GM21381 (cell line): ENCODE measurements at regions not wholly inside any gene's neighbourhood (a gene's known extent, or its start where the extent isn't known, plus 50 kb on each side); places are given as distances from the start of the nearest gene placed in this dataset.

Experiments used
- ATAC-seq: cut with Tn5 transposase; IDR thresholded peaks from one replicate; pipeline ENCODE4 v1.9.1; 2021; ENCODE audit warnings: mild to moderate bottlenecking, moderate library complexity; ENCODE audit not compliant: unreplicated experiment

DNA sequence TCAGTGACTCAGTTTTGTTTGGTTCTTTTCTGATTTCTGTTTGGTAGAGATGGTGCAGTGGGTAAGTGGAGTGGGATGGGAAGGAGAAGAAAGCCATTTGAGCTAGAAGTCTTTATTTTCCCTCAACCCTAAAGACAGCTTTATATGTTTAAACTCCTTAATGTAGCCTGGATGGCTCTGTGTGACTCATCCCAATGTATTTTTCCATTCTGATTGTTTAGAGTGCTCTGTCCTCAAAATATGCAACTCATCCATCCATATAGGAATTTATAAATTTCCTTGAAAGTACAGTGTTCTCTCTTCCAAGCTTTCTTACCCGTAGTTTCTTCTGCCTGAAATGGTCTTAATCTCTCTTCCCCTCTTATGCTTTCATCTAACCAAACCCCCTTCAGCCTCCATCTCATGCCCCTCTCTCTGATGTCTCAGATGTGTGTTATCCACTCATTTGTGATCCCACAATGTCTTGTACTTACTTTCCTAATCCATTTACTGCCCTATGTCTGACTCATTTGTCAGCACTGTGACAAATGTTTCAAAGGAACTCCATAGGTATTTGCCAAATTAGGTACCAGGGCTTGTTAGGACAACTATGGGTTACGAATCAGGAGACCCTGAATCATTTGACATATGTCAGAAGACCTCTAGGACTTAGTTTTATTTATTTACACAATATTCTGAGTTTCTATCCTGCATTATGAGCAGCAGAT, 217.5 kb upstream of the SGCD start:
- ATAC-seq = no peak

DNA sequence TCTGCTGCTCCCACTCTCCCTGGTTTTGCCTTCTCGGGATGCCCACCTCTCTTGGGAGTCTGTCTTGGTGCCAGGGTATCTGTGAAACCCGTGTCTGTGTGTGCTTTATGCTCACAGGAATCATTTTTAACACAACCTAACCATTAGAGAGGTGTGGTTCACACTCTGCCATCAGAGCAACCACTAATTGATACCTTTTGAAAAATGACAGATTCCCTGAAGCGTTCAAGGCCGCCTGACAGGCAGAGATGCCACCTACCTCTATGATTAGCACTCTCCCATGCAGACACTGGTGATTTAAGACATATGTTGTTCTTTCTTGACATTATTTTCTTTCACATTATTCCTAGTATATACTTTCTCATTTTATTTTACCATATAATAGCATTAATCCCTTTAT, 207.3 kb upstream of the SGCD start:
- no peak for ATAC-seq

DNA sequence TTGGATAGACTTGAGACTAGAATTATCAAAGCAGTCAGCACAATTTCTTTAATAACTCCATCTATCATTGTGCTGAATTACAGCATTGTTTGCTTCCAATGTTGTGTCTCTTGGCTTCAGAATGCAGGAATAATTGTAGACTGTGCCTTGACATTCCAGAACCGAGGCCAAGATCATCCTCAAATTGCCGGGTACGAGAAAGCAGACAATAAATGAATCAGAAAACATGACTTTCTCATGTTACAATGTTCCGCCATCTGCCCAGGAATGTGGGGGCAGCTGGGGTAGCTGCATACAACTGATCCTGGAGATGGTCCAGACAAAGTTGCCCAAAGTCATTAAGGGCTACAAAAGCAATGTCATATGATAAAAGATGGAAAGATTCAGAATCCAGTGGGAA, 206.2 kb upstream of the SGCD start:
- no peak for ATAC-seq

DNA sequence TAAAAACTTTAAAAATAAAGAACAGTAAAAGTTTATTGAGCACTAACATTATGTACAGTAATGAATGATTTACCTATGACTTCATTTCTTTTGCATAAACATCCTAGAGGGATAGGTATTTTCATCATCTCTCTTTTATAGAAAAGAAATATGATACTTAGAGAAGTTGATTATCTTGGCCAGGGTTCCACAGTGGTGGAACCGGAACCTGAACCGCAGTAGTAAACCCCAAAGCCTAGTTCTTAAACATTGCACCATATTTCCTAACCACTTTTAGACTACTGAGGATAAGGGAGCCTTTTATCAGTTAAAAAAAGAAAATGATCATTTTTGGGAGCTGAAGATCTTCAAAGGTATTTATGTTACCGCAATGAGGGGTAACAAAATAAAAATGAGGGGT, 205.7 kb upstream of the SGCD start:
- ATAC-seq = no peak

DNA sequence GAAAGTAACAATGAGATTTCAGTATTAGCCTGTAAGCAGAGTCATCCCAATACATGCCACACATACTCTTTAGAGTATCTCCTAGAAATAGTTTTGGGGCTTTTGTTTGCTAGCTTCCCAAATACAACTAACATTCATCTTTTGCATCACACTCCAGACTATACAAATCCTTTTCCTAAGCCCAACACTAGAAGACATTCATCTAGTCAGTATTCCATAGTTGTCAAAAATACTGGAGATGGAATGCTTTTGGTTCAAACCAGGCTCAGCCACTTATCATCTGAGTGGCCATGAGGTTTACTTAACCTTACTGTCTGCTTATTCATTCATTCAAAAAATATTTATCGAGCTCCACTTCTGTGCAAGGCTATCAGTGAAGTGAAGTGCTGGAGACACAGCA, 205.1 kb upstream of the SGCD start:
- no peak for ATAC-seq

DNA sequence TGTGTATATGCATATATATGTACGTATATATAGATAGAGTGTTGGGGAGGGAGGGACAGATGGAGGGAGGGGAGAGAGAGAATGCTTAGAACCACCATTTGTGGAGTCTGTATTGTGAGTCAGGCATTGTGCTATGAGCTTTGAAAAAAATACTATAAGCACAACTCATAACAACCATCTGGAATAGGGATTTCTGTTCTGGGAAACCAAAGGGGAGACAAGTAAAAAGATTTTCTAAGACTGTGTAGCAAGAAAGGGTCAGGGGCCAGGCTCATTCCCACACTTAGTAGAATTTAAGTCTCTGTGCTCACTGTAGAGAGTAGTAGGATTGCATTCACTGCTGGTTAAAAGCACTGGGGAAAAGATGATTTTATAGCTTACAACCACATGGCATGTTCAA, 202.3 kb upstream of the SGCD start:
- ATAC-seq = no peak

DNA sequence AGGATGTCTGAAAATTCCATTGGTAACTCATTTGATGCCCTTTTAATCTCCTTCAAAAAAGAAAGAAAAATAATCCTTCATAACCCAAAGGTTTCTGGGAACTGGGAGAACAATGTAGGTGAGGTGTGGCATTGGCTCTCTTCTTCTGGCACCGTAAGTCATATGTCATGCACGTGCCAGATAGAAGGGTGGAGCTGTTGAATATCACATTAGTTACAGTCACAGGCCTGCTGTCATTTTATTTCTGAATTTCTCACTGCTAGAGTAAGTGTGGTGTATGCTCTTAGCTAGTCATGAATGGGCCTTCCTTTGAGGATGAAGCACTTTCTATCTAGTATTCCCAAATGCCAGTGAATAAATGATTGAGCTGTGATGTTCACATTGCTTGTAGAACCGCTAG, 201.8 kb upstream of the SGCD start:
- ATAC-seq = no peak

DNA sequence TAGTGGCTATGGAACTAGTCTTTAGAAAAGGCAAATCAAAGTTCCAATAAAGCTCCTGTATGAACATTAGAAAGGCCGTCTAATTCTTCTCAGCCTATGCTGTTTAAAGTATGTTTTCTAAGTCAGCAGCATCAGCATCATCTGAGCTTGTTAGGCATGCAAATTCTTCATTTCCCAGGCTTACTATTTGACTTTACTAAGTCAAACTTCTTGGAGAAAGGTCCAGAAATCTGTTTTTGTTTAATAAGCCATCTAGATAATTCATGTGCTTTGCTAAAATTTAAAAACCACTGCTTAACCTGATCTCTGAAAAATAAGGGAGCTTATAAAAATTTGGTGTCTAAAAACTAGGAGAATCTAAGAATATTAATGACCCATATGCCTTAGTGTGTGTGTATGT, 200.2 kb upstream of the SGCD start:
- ATAC-seq = no peak

DNA sequence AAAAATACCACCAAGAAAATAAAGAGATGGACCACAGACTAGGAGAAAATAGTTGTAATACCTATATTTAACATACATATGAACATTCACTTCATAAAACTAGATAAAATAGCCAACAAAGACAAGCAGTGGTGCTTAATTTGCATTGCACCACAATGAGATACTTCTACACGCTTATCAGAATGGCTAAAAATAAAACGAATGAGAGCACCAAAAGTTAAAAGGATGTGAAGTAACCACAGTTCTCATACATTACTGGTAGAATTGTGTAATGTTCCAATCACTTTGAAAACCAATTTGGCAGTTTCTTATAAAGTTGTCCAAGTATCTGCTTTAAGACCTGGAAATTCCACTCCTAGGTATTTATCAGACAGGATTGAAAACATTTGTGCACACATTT, 198.9 kb upstream of the SGCD start:
- no peak for ATAC-seq

DNA sequence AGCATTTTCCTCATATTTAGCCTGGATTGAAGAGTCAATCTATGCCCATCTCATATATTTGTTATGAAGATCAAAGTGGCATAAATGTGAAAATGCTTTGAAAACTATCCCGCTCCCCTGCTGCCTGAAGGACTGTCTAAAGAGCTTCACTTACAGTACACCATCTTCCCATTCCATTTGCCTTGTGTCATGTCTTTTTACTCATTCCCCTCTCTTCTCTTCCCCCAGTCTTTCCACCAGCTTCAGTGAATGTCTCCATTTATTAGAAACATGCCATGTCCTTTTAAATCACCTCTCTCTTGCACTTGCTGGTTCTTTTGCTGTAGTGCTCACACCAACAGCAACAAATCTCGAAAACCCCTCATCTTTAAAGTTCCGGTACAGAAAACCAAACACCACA, 192.7 kb upstream of the SGCD start:
- no peak for ATAC-seq

DNA sequence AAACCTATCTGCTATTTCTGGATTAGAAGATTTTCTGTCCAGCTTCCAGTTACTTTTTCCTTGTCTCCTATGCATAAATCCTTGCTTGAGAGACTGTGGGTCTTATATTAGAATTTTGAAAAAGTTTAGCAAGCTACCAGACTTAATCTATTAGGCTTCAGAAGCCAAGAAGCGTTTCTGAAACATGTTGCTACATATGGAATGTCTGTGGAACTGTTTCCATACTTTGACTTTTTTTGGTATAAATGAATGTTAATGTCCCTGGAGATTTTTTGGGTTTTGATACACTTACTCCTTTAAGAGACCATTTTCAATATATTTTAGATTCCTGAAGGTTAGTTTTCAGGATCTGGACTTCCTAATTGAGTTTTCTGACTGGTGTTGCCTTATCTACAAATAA, 191.4 kb upstream of the SGCD start:
- ATAC-seq = no peak

DNA sequence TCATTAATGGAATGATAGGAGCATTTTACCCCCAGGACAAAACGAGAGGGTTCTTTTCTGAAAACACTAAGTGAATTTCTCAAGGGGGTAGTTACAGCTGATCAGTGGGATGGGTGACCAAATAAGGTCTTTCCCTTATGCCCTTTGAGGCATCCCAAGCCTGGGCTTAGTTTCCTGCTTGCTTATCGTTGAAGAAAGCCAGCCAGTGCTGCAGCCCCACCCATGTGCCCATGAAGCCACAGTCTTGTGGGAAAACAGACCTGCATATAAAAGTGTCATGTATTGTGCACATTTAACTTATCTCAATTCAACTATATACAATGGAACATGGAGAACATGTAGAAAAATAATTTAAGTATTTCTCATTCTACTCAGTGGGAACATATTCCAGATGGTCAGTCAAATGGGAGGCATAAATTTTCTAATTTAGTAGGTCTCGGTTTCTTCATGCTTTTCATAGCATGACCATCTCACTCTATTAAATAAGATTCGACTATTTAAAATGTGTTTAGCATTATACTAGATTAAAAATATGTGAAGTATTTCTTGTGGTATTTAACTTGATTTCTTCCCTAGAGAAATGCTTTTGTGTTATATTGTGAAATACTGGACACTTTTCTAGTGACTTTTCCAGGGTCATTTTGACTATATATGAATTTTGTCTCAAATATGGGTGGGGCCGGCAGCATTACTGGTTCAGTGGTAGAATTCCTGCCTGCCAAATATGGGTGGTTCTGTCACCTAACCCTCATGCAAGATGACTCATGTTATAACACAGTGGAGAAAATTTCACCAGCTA, 189.7 kb upstream of the SGCD start:
- no peak for ATAC-seq

DNA sequence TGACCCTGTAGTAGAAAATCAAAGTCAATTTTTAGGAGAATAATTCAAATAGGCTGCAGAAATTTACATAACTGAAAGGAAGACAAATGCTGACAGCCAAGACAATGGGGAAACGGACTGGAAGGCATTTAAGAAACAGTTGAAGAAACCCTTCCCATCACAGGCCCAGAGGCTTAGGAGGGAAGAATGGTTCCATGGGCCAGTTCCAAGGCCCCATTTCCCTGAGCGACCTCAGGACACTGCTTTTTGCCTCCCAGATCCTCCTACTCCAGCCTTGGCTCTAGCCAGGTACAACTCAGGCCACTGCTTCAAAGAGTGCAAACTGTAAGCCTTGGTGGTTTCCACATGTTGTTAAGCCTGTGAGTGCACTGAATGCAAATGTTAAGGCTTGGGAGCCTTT, 184.1 kb upstream of the SGCD start:
- no peak for ATAC-seq

DNA sequence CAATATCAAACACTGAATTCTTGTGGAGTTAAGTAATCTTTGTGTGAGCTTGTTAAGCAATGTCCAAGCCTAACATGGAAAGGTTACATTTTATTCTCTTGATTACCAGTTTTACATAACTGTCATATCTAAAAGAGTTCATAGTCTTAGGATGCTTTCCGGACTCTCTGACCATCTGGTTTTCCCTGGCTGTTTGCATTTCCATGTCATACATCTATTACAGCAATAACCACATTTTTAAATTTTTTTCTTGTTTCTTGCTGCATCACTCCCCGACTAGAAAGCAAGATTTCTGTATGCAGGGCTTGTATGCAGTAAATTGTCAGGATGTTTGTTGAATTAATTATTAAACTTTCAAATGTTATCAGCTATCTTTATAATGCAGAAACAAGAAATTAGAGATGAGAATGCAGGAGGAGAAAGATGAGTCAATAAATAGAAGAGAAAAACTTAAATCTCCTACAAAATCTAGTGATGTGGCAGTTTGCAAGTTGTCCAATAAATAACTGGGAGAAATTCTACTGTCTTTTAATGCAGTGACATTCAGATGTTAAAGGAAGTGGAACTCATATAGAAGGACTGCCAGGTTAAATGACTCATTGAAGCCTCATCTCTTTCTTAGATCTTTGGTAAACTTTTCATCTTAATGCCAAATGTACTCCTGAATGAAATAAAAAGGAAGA, 179.6 kb upstream of the SGCD start:
- no peak for ATAC-seq

DNA sequence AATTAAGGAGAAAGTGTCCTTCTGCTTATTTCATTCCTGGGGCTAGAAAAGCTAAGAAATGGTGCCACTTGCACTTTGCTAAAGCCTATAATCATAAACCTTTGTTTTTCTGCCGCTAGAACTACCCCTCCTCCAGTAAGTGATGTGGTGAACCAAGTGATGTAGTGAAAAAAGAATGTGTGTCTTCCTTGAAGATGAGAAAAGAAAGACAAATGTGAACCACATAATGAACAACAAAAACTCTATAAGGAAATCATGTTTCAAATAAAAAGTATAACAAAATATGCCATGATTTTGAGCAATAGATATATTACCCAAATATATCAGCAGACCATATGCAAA, 179.0 kb upstream of the SGCD start:
- no peak for ATAC-seq

DNA sequence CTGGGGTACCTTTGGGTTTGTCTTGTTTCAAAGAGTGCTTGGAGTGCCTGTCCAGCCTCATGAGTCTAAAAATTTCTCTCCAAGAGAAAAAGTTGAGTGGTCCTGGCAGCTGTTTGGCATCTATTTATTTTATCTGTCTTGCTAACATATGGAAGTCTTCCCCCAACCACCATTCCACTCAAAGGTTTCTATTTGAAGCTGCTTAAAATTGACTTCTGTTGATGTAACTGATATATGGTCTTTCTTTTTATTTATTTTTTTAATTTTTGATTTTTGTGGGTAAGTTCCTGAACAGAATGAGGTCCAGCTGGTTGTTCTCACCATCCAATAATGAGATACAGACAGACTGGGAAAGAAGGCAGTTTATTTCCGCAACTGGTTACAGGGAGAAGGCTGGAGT, 178.7 kb upstream of the SGCD start:
- ATAC-seq = no peak

DNA sequence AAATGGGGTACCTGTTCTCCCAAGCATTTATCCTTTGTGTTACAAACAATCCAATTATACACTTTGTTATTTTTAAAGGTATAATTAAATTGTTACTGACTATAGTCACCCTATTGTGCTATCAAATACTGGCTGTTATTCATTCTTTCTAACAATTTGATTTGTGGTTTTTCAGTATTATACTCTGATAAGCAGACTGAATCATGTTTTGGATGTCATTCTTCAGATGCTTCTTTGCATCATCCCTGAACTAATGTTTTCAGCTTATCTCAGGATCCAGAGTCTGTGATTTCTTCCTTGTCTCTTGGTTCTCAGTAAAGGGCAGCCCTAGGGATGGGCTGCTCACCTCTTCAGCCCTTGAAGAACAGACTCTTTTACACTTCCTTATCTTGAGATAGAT, 177.8 kb upstream of the SGCD start:
- no peak for ATAC-seq

DNA sequence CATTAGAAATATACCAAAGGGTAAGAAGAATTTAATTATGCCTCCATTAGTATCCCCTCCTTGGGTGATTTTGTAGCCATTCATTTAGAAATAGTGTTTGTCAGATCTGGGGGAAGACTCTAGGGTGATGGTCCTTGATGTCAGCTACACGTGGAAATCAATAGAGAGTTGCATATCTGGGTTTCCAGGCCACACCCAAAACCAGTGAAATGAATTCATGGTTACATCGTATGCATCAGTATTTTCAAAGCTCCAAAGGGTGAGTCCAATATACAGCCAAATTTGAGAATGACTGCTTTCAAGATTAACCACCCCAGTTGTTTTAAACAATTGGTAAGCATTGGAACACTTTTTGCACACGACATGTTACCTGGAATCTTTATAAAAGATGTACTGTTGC, 173.4 kb upstream of the SGCD start:
- ATAC-seq = no peak

DNA sequence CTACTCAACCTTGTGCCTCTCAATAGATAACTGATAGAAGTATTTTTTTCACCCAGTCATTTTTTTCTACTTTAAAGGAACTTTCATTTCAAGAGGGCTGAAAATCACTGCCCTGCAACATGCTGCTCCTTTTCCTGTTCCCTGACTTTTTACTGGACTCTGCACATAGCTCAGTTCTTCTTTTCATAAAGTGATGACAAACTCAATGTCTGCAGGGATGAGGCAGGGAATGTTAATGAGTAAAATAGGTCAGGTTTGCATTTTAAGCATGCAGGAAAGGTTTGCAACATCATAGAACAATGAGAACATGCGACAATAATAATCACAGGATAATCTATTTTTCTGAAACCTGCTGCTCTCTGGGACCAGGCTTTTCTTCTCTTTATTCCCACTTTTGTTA, 172.2 kb upstream of the SGCD start:
- ATAC-seq = no peak

DNA sequence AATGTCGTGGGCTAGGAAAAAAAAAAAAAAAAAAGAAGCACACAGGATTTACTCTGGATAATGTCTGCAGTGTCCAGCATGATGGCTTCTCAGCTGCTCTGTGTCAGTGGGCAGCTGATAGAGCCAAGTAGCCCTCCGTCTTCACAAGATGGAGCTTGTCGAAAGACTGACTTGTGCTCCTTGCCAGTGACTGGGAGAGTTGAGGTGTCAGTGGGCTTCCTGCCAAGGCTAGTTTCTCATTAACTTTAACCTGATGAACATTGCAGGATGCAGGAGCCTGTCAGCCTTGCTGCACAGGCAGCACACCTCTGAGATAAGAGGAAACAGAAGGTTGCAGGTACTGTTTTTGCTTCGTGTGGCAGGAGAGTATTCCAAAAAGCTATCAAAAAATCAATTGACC, 171.4 kb upstream of the SGCD start:
- ATAC-seq = no peak

DNA sequence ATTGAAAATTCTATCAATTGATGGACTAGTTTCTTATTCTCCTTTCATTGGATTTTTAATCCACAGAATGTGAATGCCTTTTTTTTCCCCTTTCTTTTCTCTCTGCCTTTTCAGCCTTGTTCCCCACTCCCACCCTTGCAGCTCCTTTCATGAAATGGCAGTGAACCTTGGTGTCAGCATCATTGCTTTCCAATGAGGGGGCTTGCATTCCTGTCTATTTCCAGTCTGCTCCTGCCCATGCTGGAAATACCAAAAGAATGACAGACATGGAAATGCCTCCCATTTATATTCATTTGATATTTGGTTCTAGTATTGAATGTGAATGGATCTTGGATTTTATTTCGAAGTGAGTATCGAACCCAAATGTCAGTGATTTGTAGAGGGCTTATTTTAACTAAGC, 162.7 kb upstream of the SGCD start:
- no peak for ATAC-seq

DNA sequence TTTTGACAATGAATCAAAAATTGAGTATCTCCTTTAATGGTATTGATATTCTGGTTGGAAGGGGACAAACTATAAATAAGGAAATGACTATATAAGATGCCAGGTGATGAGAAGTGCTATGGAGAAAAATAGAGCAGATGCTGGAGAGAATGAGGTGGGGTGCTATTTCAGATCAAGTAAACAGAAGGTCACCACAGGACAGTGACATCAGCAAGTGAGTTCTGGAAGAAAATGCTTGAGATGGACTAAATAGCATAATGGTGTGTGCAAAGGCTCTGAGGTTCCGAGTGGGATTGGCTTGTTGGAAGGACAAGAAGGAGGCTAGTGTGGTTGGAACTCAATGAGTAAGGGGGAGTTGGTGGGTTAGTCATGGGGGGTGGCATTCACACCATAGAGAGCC, 157.5 kb upstream of the SGCD start:
- ATAC-seq = no peak
